ENCODE measurements at regions not wholly inside any gene's neighbourhood (a gene's known extent, or its start where the extent isn't known, plus 50 kb on each side); places are given as distances from the start of the nearest gene placed in this dataset.

DNA sequence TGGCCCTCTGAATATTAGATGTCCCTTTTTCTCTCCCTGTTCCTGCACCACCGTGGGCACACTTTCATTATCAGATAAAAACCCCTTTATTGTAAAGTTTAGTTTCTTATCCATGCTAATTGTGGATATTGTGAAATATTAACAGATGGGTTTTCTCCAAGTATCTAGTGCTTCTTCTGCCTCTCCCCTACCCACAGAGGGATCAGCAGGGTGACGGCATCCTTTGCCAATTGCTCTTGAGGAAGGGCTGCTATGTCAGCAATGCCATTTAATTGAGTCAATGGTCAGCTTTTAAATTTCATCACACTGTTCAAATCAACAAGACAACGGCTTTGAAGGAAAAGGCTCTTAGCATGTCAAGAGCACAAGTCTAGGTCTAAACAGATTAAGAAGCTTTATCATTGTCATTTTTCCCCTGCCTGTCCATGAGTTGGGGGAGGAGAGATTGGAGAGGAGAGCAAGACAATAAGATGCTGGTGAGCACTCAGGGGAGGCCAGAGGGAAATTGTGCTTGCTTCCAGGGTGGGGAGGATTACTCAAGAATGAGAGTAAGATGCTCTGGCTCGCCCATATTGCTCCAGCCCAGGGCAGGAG is 443.0 kb upstream of the CCL2 start:
- intact Hi-C loops (cut with DNase I), result no loop called here
- WGBS, 3 donors, result 49 to 66% (median 65%) methylated on average over 4 of the region's 4 CpGs
- TF ChIP-seq POLR2A (IDR thresholded peaks at IDR 0.05) (no peak), EP300 (IDR thresholded peaks at IDR 0.05) (no peak)
- TF ChIP-seq, protein P1, sequence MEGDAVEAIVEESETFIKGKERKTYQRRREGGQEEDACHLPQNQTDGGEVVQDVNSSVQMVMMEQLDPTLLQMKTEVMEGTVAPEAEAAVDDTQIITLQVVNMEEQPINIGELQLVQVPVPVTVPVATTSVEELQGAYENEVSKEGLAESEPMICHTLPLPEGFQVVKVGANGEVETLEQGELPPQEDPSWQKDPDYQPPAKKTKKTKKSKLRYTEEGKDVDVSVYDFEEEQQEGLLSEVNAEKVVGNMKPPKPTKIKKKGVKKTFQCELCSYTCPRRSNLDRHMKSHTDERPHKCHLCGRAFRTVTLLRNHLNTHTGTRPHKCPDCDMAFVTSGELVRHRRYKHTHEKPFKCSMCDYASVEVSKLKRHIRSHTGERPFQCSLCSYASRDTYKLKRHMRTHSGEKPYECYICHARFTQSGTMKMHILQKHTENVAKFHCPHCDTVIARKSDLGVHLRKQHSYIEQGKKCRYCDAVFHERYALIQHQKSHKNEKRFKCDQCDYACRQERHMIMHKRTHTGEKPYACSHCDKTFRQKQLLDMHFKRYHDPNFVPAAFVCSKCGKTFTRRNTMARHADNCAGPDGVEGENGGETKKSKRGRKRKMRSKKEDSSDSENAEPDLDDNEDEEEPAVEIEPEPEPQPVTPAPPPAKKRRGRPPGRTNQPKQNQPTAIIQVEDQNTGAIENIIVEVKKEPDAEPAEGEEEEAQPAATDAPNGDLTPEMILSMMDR (IDR thresholded peaks at IDR 0.05), result no peak

DNA sequence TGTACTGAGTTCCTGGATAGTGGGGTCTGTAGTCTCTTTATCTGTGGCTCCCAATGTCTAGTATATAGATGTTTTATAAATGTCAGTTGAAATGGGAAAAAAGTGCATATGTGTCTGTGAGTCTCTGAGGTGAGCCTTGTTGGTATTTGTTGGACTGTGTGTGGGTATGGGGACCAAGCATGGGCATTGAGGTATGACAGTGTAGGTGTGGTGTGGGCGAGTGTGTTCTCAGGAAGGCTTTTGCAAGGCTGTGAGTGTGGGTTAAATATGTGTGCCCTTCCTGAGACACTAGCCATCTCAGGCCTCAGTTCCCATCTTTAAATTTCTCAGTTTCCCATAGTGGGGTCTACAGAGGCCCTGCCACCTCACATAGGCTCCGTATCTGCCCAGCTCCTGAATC is 440.2 kb upstream of the CCL2 start:
- intact Hi-C loops (cut with DNase I), result no loop called here
- no peaks in the 10 kb centered on the region for H3K36me3 ChIP-seq
- no peaks in the 10 kb centered on the region for H3K27me3 ChIP-seq
- H3K9me3 ChIP-seq, result no peaks in the 10 kb centered on the region
- TF ChIP-seq EP300 (IDR thresholded peaks at IDR 0.05) (no peak), POLR2A (IDR thresholded peaks at IDR 0.05) (no peak)
- TF ChIP-seq, protein P1 (IDR thresholded peaks at IDR 0.05), result no peak
- WGBS, 3 donors, result 63 to 70% (median 70%) methylated on average over 2 of the region's 2 CpGs
- no peak overlapping the region for H3K4me3 ChIP-seq
- no peaks in the 10 kb centered on the region for H3K4me1 ChIP-seq (ENCODE audit: insufficient read depth)
- H3K27ac ChIP-seq, result no peak overlapping the region
- DNase-seq, result no peak

More for the DNA sequence above, 443.0 kb upstream of the CCL2 start:
- Histone ChIP-seq H3K27me3 (no peaks in the 10 kb centered on the region), H3K4me3 (no peak overlapping the region), H3K4me1 (ENCODE audit: insufficient read depth) (no peaks in the 10 kb centered on the region), H3K27ac (no peak overlapping the region), H3K36me3 (no peaks in the 10 kb centered on the region), H3K9me3 (no peaks in the 10 kb centered on the region)
- no peak for DNase-seq

DNA sequence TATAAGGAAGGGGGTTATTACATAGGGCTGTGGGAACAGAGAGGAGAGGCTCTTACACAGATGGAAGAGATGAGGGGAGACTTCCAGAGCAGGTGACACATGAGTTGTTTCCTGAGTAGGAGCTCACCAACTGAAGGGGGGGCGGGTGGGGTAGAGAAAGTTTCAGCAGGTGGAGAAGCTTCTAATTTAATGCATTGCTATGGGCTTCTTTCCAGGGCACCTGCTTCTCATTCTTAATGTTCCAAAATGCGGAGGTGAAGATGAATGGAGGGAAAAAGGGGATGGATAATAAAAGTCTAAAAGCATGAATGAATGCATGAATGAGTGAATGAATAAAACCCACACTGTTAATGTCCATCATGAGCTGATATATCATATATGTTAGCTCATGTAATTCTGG is 439.0 kb upstream of the CCL2 start:
- DNase-seq, result no peak
- Histone ChIP-seq H3K27me3 (no peaks in the 10 kb centered on the region), H3K4me3 (no peak overlapping the region), H3K27ac (no peak overlapping the region), H3K9me3 (no peaks in the 10 kb centered on the region), H3K4me1 (ENCODE audit: insufficient read depth) (no peaks in the 10 kb centered on the region), H3K36me3 (no peaks in the 10 kb centered on the region)
- intact Hi-C loops (cut with DNase I), result no loop called here
- TF ChIP-seq EP300 (IDR thresholded peaks at IDR 0.05) (no peak), POLR2A (IDR thresholded peaks at IDR 0.05) (no peak)
- TF ChIP-seq, protein P1 (IDR thresholded peaks at IDR 0.05), result no peak
- 56 to 65% (median 58%) methylated on average over 2 of the region's 2 CpGs for WGBS, 3 donors

DNA sequence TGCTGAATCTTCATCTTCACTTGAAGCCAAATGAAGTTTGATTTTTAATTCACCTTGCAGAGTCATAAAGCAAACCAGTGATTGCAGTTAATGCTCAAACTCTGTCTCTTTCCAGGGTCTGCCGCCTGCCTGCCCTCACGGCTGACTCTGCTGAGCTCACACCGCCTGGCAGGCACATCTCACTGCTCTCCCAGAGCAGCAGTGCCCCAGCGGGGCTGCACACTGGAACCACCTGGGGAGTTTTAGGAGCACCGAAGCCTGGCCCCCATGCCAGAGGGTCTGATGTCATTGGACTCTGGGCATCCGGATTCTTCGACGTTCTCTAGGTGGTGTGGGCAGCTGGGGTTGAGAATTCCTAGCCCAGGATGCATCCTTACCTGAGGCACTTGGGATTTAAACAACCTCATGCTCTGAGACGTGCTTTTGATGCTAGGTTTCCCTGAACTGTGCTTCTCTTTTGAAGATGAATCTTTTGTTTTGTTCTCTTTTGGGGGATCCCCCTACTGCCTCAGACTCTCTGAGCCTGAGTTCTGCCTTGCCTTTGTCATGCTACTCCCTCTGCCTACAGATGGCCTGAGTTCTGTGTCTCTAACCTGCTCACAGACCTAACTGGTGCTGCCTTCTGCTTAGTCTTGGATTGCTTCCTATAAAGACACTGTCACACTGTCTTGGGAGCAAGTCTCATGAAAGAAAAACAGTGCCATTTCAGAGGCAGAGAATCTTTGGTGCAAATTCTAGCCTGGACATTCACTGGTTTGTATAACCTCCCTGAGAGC is 438.1 kb upstream of the CCL2 start:
- WGBS, 3 donors, result 48 to 55% (median 54%) methylated on average over 9 of the region's 9 CpGs
- H3K27ac ChIP-seq, result no peak overlapping the region
- no peak overlapping the region for H3K4me3 ChIP-seq
- intact Hi-C loops (cut with DNase I), result no loop called here
- TF ChIP-seq EP300 (IDR thresholded peaks at IDR 0.05) (no peak), POLR2A (IDR thresholded peaks at IDR 0.05) (no peak)
- TF ChIP-seq, protein P1 (IDR thresholded peaks at IDR 0.05), result no peak
- H3K27me3 ChIP-seq, result no peaks in the 10 kb centered on the region
- no peaks in the 10 kb centered on the region for H3K4me1 ChIP-seq (ENCODE audit: insufficient read depth)
- H3K9me3 ChIP-seq, result no peaks in the 10 kb centered on the region
- no peak for DNase-seq
- no peaks in the 10 kb centered on the region for H3K36me3 ChIP-seq
